HCT116 (cell line): ENCODE measurements at regions not wholly inside any gene's neighbourhood (a gene's known extent, or its start where the extent isn't known, plus 50 kb on each side); places are given as distances from the start of the nearest gene placed in this dataset.

ENCODE experiments used
- ATAC-seq: fragments of 200-7000 bp; cut with Tn5 transposase; 2 replicates; pipeline ENCODE4 v1.9.1; 2020; ENCODE audit warnings: mild to moderate bottlenecking, moderate library complexity
- BruUV-seq: library from RNA; stranded (reverse); fragments of 400-500 nt; replicated peaks from 2 replicates; lab custom pipeline; 2021; lab: Mats Ljungman, UMichigan
- CTCF ChIA-PET: fragments of 300-600 bp; sonication (Branson Sonifier 250); formaldehyde crosslinking; loops from one replicate; lab custom pipeline; 2021; ENCODE audit warnings: antibody characterized with exemption; lab: Charles Lee
- POLR2A ChIA-PET: fragments of 300-600, 350-600 bp; sonication (Branson Sonifier 250); formaldehyde crosslinking; loops from one replicate; lab custom pipeline; 2021; ENCODE audit warnings: antibody characterized with exemption; lab: Charles Lee
- RAD21 ChIA-PET, 2 experiments: fragments of 300-600 bp; sonication (Branson Sonifier 250); formaldehyde crosslinking; loops; one replicate each; lab custom pipeline; 2023; ENCODE audit warnings: low total read pairs in 2 of 2; ENCODE audit not compliant: uncharacterized antibody in 2 of 2, unreplicated experiment in 2 of 2, low non-redundant PET in 1 of 2; lab: Charles Lee
- DNase-seq: peaks from one replicate; pipeline ENCODE4 v3.0.0-alpha.2; 2010; ENCODE audit warnings: low read depth, low spot score
- H2AFZ ChIP-seq: fragments of 200-600 bp; shearing (Covaris generic), sonication (generic); 2 replicates; pipeline ENCODE4 v1.6.1; 2017; ENCODE audit warnings: low read depth, mixed run types, mixed read lengths, antibody characterized with exemption, low read length; ENCODE audit not compliant: poor library complexity, severe bottlenecking
- H3K27ac ChIP-seq: 2 replicates; pipeline ENCODE4 v1.5.1; 2012; ENCODE audit warnings: low read depth, low read length
- H3K27me3 ChIP-seq: fragments of 200-600 bp; sonication (generic); 2 replicates; pipeline ENCODE4 v1.6.1; 2016; ENCODE audit warnings: mixed run types, low read length, mixed read lengths; ENCODE audit not compliant: insufficient read depth
- H3K36me3 ChIP-seq, 2 experiments: fragments of 200-500 bp in 1 of 2; fragments of 200-600 bp in 1 of 2; sonication (Bioruptor generic) in 1 of 2; sonication (generic) in 1 of 2; 2 replicates each; pipeline versions ENCODE4 v1.5.1 to v1.6.1; 2014 to 2016; ENCODE audit warnings: low read length in 2 of 2, inconsistent platforms in 1 of 2, mixed read lengths in 1 of 2, mixed run types in 1 of 2; ENCODE audit not compliant: insufficient read depth in 2 of 2, control insufficient read depth in 1 of 2
- H3K4me1 ChIP-seq, 2 experiments: fragments of 200-600 bp in 1 of 2; sonication (generic) in 1 of 2; 2 replicates each; pipeline versions ENCODE4 v1.5.1 to v1.6.1; 2012 to 2017; ENCODE audit warnings: low read length in 2 of 2, inconsistent platforms in 1 of 2, mild to moderate bottlenecking in 1 of 2, mixed read lengths in 1 of 2, mixed run types in 1 of 2, moderate library complexity in 1 of 2; ENCODE audit not compliant: insufficient read depth in 2 of 2, control insufficient read depth in 1 of 2
- H3K4me2 ChIP-seq: fragments of 200-600 bp; sonication (generic); 2 replicates; pipeline ENCODE4 v1.6.1; 2017; ENCODE audit warnings: mixed run types, low read length, mixed read lengths
- H3K4me3 ChIP-seq, 2 experiments: fragments of 200-600 bp in 1 of 2; sonication (generic) in 1 of 2; replicated peaks in 1 of 2; 2 replicates each; pipeline ENCODE4 v1.5.1; 2011 to 2016; ENCODE audit warnings: low read length in 2 of 2, control low read depth in 1 of 2, low read depth in 1 of 2, mild to moderate bottlenecking in 1 of 2, mixed read lengths in 1 of 2, mixed run types in 1 of 2
- H3K79me2 ChIP-seq: fragments of 200-600 bp; sonication (generic); 2 replicates; pipeline ENCODE4 v1.6.1; 2017; ENCODE audit warnings: mild to moderate bottlenecking, mixed run types, low read length, moderate library complexity, mixed read lengths; ENCODE audit not compliant: insufficient read depth
- H3K9ac ChIP-seq: fragments of 200-600 bp; sonication (generic); 2 replicates; pipeline ENCODE4 v1.6.1; 2016; ENCODE audit warnings: low read length, mixed read lengths
- H3K9me2 ChIP-seq: fragments of 200-600 bp; sonication (generic), shearing (Covaris generic); 2 replicates; pipeline ENCODE4 v1.6.1; 2017; ENCODE audit warnings: mixed run types, mild to moderate bottlenecking, moderate library complexity; ENCODE audit not compliant: insufficient read depth
- H3K9me3 ChIP-seq, 2 experiments: fragments of 200-500 bp in 1 of 2; fragments of 200-600 bp in 1 of 2; sonication (Bioruptor generic) in 1 of 2; sonication (generic) in 1 of 2; 2 replicates each; pipeline ENCODE4 v1.6.1; 2014 to 2017; ENCODE audit warnings: low read length in 2 of 2, mixed read lengths in 2 of 2, inconsistent platforms in 1 of 2, low read depth in 1 of 2, mild to moderate bottlenecking in 1 of 2, mixed run types in 1 of 2, moderate library complexity in 1 of 2; ENCODE audit not compliant: control insufficient read depth in 1 of 2, insufficient read depth in 1 of 2
- H4K20me1 ChIP-seq: fragments of 200-600 bp; sonication (generic), shearing (Covaris generic); 2 replicates; pipeline ENCODE4 v1.6.1; 2017; ENCODE audit warnings: mixed run types, mild to moderate bottlenecking, moderate library complexity; ENCODE audit not compliant: insufficient read depth
- CEBPB ChIP-seq: IDR thresholded peaks from 2 replicates; pipeline ENCODE4 v1.6.1; 2012; ENCODE audit warnings: low read depth
- CTCF ChIP-seq, 3 experiments: fragments of 200-600 bp in 1 of 3; sonication (generic) in 1 of 3; IDR thresholded peaks in 2 of 3; conservative IDR thresholded peaks in 1 of 3; 2 replicates each; pipeline ENCODE4 v1.5.1; 2012 to 2017; ENCODE audit warnings: low read depth in 2 of 3, low read length in 2 of 3, antibody characterized with exemption in 1 of 3, borderline replicate concordance in 1 of 3, control low read depth in 1 of 3, mild to moderate bottlenecking in 1 of 3, mixed read lengths in 1 of 3, mixed run types in 1 of 3, moderate library complexity in 1 of 3; ENCODE audit not compliant: insufficient read depth in 1 of 3
- FOSL1 ChIP-seq: IDR thresholded peaks from 2 replicates; pipeline ENCODE4 v1.6.1; 2012; ENCODE audit warnings: low read depth
- JUND ChIP-seq: IDR thresholded peaks from 2 replicates; pipeline ENCODE4 v1.6.1; 2012
- POLR2A ChIP-seq: IDR thresholded peaks from 2 replicates; pipeline ENCODE4 v1.7.0; 2011; ENCODE audit warnings: borderline replicate concordance; ENCODE audit not compliant: insufficient read depth, insufficient read length; ENCODE audit errors: extremely low read depth
- SRF ChIP-seq: IDR thresholded peaks from 2 replicates; pipeline ENCODE4 v1.6.1; 2012; ENCODE audit warnings: low read depth
- ZBTB33 ChIP-seq: IDR thresholded peaks from 2 replicates; pipeline ENCODE4 v1.6.1; 2011; ENCODE audit warnings: mild to moderate bottlenecking, low read length, moderate library complexity; ENCODE audit not compliant: insufficient replicate concordance; ENCODE audit errors: extremely low read depth
- ZFX ChIP-seq: fragments of 450-650 bp; IDR thresholded peaks from 2 replicates; pipeline ENCODE4 v1.6.1; 2017
- intact Hi-C: fragments of 100-400 bp; cut with micrococcal nuclease; formaldehyde crosslinking; loops from 2 replicates; pipeline ENCODE4 v1.10.0; 2022

GRCh38 chr6:74997646-74998045 is 208.2 kb downstream of the COL12A1 start:
- Histone ChIP-seq H3K27me3 (no peaks in the 10 kb centered on the region), H4K20me1 (no peaks in the 10 kb centered on the region), H3K9me2 (no peaks in the 10 kb centered on the region), H3K36me3 (no peaks in the 10 kb centered on the region), H3K27ac (no peak overlapping the region), H3K4me1 (no peaks in the 10 kb centered on the region), H3K4me3 (no peak overlapping the region), H3K4me2 (no peak overlapping the region), H3K9ac (no peak overlapping the region), H3K79me2 (no peaks in the 10 kb centered on the region), H3K9me3 (no peaks in the 10 kb centered on the region), H2AFZ (no peak overlapping the region)
- no TSS peak for BruUV-seq
- DNase-seq (no peak), ATAC-seq (no peak)
- TF ChIP-seq CTCF (IDR thresholded peaks at IDR 0.05 in 2 of 3, conservative IDR thresholded peaks at IDR 0.05 in 1 of 3; ENCODE audit: borderline replicate concordance in 1 of 3, insufficient read depth in 1 of 3, low read depth in 2 of 3, low read length in 2 of 3) (no peak), ZFX (no peak), POLR2A (no peak), SRF (no peak), JUND (no peak), ZBTB33 (no peak), CEBPB (no peak), FOSL1 (no peak)
- intact Hi-C loops, result no loop called here
- ChIA-PET RAD21 (no interaction called here), CTCF (no interaction called here), POLR2A (no interaction called here)
